ENCODE measurements at regions not wholly inside any gene's neighbourhood (a gene's known extent, or its start where the extent isn't known, plus 50 kb on each side); places are given as distances from the start of the nearest gene placed in this dataset.
"Not testable (repeated sequence)": the region's sequence is repeated elsewhere in the genome, so short reads cannot be mapped to it uniquely, and the experiment has no call there.

DNA sequence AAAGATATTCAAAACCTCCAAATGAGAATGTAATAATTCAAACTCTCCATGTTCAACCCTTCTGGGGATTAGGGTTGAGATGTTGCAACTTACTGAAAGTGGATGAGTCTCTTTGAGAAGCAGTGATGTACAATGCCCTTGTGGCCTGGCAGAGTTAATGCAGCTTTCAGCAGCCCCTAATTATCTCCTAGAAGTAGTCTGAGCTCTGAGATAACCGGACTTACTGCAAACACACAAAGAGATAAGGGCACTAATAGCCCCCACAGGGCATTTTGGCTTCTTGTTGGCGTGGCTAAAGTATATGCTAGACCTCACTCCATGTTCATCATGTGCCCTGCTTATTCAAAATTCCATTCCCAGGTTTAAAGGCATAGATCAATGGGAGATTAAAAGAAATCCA lies 404.7 kb downstream of the NEBL start:
- Mint-ChIP-seq H3K36me3 (no peaks in the 10 kb centered on the region), H3K4me1 (ENCODE audit: unreplicated experiment) (peaks cover 8% of the 10 kb centered on the region), H3K9me3 (peaks cover 6% of the 10 kb centered on the region), H3K4me3 (no peak overlapping the region), H3K27me3 (no peaks in the 10 kb centered on the region), H3K27ac (no peak overlapping the region)
- TF ChIP-seq, protein P1, sequence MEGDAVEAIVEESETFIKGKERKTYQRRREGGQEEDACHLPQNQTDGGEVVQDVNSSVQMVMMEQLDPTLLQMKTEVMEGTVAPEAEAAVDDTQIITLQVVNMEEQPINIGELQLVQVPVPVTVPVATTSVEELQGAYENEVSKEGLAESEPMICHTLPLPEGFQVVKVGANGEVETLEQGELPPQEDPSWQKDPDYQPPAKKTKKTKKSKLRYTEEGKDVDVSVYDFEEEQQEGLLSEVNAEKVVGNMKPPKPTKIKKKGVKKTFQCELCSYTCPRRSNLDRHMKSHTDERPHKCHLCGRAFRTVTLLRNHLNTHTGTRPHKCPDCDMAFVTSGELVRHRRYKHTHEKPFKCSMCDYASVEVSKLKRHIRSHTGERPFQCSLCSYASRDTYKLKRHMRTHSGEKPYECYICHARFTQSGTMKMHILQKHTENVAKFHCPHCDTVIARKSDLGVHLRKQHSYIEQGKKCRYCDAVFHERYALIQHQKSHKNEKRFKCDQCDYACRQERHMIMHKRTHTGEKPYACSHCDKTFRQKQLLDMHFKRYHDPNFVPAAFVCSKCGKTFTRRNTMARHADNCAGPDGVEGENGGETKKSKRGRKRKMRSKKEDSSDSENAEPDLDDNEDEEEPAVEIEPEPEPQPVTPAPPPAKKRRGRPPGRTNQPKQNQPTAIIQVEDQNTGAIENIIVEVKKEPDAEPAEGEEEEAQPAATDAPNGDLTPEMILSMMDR (conservative IDR thresholded peaks at IDR 0.05), result peak; percentile 51
- no peak for DNase-seq (ENCODE audit: extremely low spot score, unreplicated experiment)

DNA sequence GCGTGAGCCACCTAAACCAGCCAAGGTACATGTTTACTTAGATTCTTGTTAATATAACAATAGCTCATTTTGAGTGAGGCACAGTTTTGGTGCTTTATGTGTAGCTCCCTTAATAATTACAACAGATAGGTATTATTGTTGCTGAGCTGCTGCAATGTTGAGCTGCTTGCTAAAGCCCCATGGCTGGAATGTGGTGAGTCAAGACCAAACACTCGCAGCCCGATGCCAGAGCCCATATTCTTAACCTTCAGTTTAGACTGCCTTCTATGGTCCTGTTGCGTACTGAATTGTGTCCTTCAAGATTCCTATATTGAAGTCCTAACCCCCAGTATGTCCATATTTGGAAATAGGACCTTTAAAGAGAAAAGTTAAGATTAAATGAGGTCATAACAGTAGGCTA lies 407.1 kb downstream of the NEBL start:
- peaks cover 6% of the 10 kb centered on the region for H3K9me3 Mint-ChIP-seq
- H3K4me3 Mint-ChIP-seq, result no peak overlapping the region
- no peaks in the 10 kb centered on the region for H3K27me3 Mint-ChIP-seq
- no peaks in the 10 kb centered on the region for H3K36me3 Mint-ChIP-seq
- no peak for DNase-seq (ENCODE audit: extremely low spot score, unreplicated experiment)
- H3K4me1 Mint-ChIP-seq (ENCODE audit: unreplicated experiment), result peaks cover 8% of the 10 kb centered on the region
- H3K27ac Mint-ChIP-seq, result no peak overlapping the region
- TF ChIP-seq, protein P1 (conservative IDR thresholded peaks at IDR 0.05), result no peak

DNA sequence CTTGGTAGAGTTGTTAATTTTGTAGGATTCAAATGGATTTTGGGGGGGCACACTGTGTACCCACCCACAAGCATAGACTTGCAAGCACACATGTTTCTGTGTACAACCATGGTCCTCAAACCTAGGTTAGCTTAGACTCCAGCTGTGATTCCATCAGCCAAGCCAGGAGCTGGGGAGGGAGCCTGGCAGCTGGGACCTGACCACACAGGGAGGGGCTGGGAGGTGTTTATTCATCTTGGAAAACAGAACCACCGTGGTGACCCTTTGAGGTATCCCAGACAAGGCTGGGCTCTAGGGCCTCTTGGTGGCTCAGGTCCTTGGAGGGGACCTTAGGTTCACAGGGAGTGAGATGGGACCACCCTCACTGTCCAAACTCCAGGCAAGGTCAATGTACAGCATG lies 410.3 kb downstream of the NEBL start:
- Mint-ChIP-seq H3K36me3 (no peaks in the 10 kb centered on the region), H3K9me3 (peaks cover 2% of the 10 kb centered on the region), H3K4me3 (no peak overlapping the region), H3K4me1 (ENCODE audit: unreplicated experiment) (no peaks in the 10 kb centered on the region), H3K27me3 (no peaks in the 10 kb centered on the region), H3K27ac (no peak overlapping the region)
- TF ChIP-seq, protein P1 (conservative IDR thresholded peaks at IDR 0.05), result no peak
- no peak for DNase-seq (ENCODE audit: extremely low spot score, unreplicated experiment)

DNA sequence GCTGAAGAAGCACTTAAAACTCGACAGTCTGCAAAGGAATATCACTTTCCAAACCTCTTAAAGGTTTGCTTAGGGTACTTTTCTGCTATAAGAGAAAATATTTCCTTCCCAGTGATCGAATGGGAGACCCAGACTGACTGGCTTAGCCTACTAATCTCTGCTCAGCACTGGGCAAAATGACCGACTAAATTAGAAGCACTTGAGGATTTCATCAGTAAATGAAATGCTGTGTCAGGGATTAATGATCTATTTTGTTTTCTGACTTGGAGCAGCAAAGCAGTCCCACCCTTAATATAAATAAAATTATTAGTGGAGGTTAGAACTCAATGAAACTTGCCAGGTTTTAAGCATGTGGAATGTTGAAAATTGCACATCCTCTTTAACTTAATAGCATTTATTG lies 411.6 kb downstream of the NEBL start:
- H3K4me3 Mint-ChIP-seq, result no peak overlapping the region
- H3K9me3 Mint-ChIP-seq, result peaks cover 8% of the 10 kb centered on the region
- no peaks in the 10 kb centered on the region for H3K4me1 Mint-ChIP-seq (ENCODE audit: unreplicated experiment)
- H3K27ac Mint-ChIP-seq, result no peak overlapping the region
- TF ChIP-seq, protein P1 (conservative IDR thresholded peaks at IDR 0.05), result no peak
- H3K36me3 Mint-ChIP-seq, result no peaks in the 10 kb centered on the region
- DNase-seq (ENCODE audit: extremely low spot score, unreplicated experiment), result no peak
- no peaks in the 10 kb centered on the region for H3K27me3 Mint-ChIP-seq

DNA sequence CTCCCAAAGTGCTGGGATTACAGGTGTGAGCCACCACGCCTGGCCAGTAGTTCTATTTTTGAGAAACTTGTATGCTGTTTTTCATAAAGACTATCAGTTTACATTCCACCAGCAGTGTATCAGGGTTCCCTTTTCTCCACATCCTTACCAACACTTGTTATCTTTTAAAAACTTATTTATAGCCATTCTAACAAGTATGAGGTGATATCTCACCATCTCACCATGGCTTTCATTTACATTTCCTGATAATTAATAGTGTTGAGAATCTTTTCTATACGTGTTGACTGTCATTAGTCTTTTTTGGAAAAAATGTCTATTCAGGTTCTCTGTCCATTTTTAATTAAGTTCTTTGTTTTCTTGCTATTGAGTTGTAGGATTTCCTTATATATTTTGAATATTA lies 416.1 kb downstream of the NEBL start:
- no peaks in the 10 kb centered on the region for H3K27me3 Mint-ChIP-seq
- H3K4me1 Mint-ChIP-seq (ENCODE audit: unreplicated experiment), result no peaks in the 10 kb centered on the region
- DNase-seq (ENCODE audit: extremely low spot score, unreplicated experiment), result no peak
- H3K9me3 Mint-ChIP-seq, result peaks cover 8% of the 10 kb centered on the region
- H3K4me3 Mint-ChIP-seq, result no peak overlapping the region
- no peak overlapping the region for H3K27ac Mint-ChIP-seq
- TF ChIP-seq, protein P1 (conservative IDR thresholded peaks at IDR 0.05), result no peak
- H3K36me3 Mint-ChIP-seq, result no peaks in the 10 kb centered on the region

DNA sequence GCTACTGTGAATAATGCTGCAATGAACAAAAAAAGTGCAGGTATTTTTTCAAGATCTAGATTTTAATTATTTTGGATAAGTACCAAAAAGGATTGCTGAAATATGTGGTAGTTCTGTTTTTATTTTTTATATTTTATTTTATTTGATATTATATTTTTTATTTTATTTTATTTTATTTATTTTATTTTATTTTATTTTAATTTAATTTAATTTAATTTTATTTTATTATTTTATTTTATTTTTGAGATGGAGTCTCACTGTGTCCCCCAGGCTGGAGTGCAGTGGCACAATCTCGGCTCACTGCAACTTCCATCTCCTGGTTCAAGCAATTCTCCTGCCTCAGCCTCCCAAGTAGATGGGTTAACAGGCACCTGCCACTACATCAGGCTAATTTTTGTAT lies 416.5 kb downstream of the NEBL start:
- H3K27me3 Mint-ChIP-seq; H3K4me1 Mint-ChIP-seq (ENCODE audit: unreplicated experiment); DNase-seq (ENCODE audit: extremely low spot score, unreplicated experiment); H3K36me3 Mint-ChIP-seq; H3K9me3 Mint-ChIP-seq; H3K4me3 Mint-ChIP-seq; H3K27ac Mint-ChIP-seq: not testable (repeated sequence)

Measured in type B pancreatic cell (in vitro differentiated cells).